ENCODE measurements at regions not wholly inside any gene's neighbourhood (a gene's known extent, or its start where the extent isn't known, plus 50 kb on each side); places are given as distances from the start of the nearest gene placed in this dataset.
"Not testable (repeated sequence)": the region's sequence is repeated elsewhere in the genome, so short reads cannot be mapped to it uniquely, and the experiment has no call there.

DNA sequence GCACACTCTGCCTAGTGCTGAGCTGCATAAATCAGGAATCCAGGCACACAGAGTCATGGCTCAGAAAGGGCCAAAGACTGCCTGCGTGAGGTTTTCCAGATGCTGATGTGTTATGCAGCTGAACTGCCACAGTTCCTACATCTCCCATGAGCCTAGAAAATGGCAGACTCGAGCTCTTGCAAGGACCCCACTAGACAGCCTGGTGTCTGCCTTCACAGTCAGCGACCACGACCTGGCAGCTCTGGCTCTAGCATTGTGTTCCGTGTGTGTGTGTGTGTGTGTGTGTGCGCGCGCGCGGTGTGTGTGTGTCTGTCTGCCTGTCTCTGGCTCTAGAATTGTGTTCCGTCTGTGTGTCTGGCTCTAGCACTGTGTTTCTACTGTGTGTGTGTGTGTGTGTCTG is 203.6 kb upstream of the AGTR2 start:
- no peaks in the 10 kb centered on the region for H3K36me3 Mint-ChIP-seq
- H3K4me3 Mint-ChIP-seq = no peak overlapping the region
- no peaks in the 10 kb centered on the region for H3K4me1 Mint-ChIP-seq
- peaks cover 0 to 6% (median 0%) of the 10 kb centered on the region in 6 donors for H3K9me3 Mint-ChIP-seq
- DNase-seq = no peak
- H3K27me3 Mint-ChIP-seq (ENCODE audit: low read depth in 3 of 3) = peaks cover 0 to 13% (median under 1%) of the 10 kb centered on the region in 3 donors
- no peak overlapping the region for H3K27ac Mint-ChIP-seq

DNA sequence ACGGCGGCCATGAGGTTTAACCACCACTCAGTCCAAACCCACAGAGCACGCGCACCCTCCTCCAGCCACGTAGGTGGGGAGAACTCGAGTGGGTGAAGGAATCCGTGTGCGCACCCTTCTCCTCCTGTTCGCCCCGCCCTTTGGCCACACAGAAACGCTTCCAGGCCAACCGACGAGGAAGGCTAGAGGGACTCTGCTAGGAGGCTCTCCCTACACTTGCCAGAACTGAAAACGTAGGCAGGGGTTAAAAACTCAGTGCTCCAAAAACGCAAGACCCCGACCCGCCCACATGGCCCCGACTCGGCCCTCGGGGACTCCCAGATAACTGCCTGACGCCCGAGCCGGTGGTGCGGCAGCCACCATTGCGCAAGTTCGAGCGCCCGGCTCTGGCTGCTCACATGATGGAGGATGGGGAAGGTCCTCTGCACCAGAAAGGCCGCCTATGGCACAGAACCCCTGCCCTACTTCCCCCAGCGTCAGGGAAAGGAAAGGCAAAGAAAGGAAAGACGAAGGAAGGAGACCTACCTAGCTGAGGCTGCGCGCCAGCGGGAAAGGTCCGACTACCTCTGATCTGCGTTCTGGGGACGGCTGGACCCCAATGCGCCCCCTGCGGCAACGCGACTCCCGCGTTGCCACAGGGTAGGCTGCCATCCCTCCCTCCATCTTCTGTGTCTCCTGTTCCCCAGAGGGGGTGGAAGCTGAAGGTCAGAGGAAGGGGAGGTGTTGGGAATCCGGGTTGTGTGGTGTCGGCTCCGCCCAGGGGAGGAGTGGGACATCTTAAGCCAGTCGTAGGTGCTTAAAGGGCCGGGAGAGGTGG is 201.9 kb upstream of the AGTR2 start:
- Mint-ChIP-seq H3K36me3 (no peaks in the 10 kb centered on the region), H3K27me3 (ENCODE audit: low read depth in 3 of 3) (peaks cover 0 to 13% (median 0%) of the 10 kb centered on the region in 3 donors), H3K4me1 (no peaks in the 10 kb centered on the region), H3K9me3 (peaks cover 0 to 3% (median 0%) of the 10 kb centered on the region in 6 donors), H3K4me3 (peak overlapping the region in 1 of 5 donors; percentile 7), H3K27ac (no peak overlapping the region)
- DNase-seq = no peak

DNA sequence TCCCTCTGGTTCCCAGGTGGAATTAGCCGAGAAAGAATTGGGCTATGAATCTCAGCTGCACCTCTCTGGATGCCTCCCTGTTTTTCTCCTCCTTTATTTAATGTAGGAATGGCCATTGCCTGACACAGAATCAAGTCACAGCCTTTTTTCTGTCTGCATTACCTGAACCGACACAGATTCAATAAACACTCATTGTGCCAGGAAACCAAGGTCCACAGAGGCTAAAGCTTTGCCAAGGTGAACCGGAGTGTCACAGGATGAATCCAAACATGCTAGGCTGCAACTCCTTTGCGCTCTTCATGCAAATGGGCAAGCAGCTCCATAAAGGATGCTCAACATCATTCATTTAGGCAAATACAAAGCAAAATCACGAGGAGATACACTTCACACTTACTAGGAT is 199.8 kb upstream of the AGTR2 start:
- H3K9me3 Mint-ChIP-seq = peaks cover 0 to 7% (median under 1%) of the 10 kb centered on the region in 6 donors
- H3K36me3 Mint-ChIP-seq = no peaks in the 10 kb centered on the region
- peaks cover 0 to 13% (median 0%) of the 10 kb centered on the region in 3 donors for H3K27me3 Mint-ChIP-seq (ENCODE audit: low read depth in 3 of 3)
- H3K4me1 Mint-ChIP-seq = no peaks in the 10 kb centered on the region
- no peak overlapping the region for H3K4me3 Mint-ChIP-seq
- DNase-seq = no peak
- no peak overlapping the region for H3K27ac Mint-ChIP-seq

DNA sequence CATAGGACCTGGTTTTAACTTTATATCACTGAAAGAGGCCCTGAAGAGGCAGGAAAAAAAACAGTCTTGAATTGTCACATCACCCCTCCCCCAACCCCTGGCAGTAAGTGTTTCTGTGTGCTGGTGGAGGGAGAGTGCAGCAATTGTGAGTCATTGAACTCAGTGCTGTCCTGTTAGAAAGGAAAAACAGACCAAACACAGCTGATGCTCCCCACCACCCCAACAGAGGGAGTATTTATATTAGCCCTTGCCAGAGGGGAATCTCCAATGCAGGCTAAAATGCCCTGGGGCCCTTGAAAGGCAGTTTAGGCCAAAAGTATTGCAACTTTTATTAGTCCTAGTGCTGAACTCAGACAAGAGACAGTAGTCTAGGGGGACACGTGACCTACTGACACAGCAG is 197.8 kb upstream of the AGTR2 start:
- H3K4me1 Mint-ChIP-seq = no peaks in the 10 kb centered on the region

DNA sequence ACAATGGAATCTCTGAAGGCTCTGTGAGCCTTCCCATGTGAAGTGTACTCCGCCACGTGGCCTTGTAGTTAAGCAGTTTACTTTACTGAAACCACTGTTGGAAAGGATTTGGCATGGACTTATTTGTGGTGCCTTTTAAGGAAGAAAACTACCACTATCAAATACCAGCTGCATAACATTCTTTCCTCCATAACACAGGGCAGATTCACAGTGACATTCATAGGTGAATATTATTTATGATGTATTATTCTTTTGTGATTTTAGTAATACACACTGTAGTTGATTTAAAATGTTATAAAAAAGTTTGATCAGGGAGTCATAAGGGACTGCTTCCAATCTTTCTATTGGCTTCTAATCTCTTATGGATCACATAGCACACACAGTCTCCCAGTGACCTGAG is 192.5 kb upstream of the AGTR2 start:
- DNase-seq = no peak
- Mint-ChIP-seq H3K27me3 (ENCODE audit: low read depth in 3 of 3) (peaks cover 0 to 6% (median 0%) of the 10 kb centered on the region in 3 donors), H3K27ac (no peak overlapping the region), H3K4me3 (no peak overlapping the region), H3K36me3 (no peaks in the 10 kb centered on the region), H3K9me3 (peaks cover 0 to 7% (median under 1%) of the 10 kb centered on the region in 6 donors), H3K4me1 (no peaks in the 10 kb centered on the region)

More for the DNA sequence above, 197.8 kb upstream of the AGTR2 start:
- Mint-ChIP-seq H3K27me3 (ENCODE audit: low read depth in 3 of 3) (peaks cover 0 to 11% (median 0%) of the 10 kb centered on the region in 3 donors), H3K27ac (no peak overlapping the region), H3K9me3 (peaks cover 0 to 5% (median under 1%) of the 10 kb centered on the region in 6 donors), H3K4me3 (no peak overlapping the region), H3K36me3 (no peaks in the 10 kb centered on the region)
- DNase-seq = no peak

DNA sequence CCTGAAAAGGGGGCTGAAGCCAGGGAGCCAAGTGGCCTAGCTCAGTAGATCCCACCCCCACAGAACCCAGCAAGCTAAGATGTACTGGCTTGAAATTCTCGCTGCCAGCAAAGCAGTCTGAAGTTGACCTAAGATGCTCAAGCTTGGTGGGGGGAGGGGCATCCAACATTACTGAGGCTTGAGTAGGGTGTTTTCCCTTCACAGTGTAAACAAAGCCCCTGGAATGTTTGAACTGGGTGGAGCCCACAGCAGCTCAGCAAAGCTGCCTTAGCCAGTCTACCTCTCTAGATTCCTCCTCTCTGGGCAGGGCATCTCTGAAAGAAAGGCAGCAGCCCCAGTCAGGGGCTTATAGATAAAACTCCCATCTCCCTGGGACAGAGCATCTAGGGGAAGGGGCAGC is 187.4 kb upstream of the AGTR2 start:
- H3K9me3 Mint-ChIP-seq; DNase-seq; H3K27ac Mint-ChIP-seq; H3K36me3 Mint-ChIP-seq; H3K27me3 Mint-ChIP-seq (ENCODE audit: low read depth in 3 of 3); H3K4me3 Mint-ChIP-seq; H3K4me1 Mint-ChIP-seq: not testable (repeated sequence)

DNA sequence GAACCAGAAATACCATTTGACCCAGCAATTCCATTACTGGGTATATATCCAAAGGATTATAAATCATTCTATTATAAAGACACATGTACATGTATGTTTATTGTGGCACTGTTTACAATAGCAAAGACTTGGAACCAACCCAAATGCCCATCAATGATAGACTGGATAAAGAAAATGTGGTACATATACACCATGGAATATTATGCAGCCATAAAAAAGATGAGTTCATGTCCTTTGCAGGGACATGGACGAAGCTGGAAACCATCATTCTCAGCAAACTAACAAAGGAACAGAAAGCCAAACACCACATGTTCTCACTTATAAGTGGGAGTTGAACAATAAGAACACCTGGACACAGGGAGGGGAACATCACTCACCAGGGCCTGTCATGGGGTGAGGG is 183.1 kb upstream of the AGTR2 start:
- not testable (repeated sequence) for H3K4me3 Mint-ChIP-seq; H3K27ac Mint-ChIP-seq; H3K36me3 Mint-ChIP-seq; H3K27me3 Mint-ChIP-seq (ENCODE audit: low read depth in 3 of 3); H3K4me1 Mint-ChIP-seq; H3K9me3 Mint-ChIP-seq; DNase-seq

DNA sequence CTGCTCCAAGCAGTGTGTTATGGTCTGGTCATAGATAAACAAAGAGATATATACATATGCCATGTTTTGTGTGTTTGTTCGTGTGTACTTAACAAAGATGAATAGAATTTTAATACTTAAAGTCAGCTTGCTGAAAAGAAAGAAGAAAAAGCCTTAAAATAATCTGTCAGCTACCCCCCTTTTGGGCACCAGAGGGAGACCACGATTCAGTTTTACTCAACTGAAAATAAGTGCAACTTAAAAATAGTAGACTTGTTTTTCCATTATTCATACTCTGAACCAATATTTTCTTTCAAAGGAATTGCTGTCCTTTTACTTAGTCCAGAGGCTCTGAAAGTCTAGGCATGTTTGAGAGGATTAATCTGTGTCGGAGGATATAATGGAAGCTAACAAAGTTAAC is 181.7 kb upstream of the AGTR2 start:
- Mint-ChIP-seq H3K4me3 (no peak overlapping the region), H3K27ac (no peak overlapping the region), H3K4me1 (no peaks in the 10 kb centered on the region), H3K27me3 (ENCODE audit: low read depth in 3 of 3) (peaks cover 0 to 10% (median 5%) of the 10 kb centered on the region in 3 donors), H3K36me3 (no peaks in the 10 kb centered on the region), H3K9me3 (peaks cover 0 to 6% (median 2%) of the 10 kb centered on the region in 6 donors)
- no peak for DNase-seq

DNA sequence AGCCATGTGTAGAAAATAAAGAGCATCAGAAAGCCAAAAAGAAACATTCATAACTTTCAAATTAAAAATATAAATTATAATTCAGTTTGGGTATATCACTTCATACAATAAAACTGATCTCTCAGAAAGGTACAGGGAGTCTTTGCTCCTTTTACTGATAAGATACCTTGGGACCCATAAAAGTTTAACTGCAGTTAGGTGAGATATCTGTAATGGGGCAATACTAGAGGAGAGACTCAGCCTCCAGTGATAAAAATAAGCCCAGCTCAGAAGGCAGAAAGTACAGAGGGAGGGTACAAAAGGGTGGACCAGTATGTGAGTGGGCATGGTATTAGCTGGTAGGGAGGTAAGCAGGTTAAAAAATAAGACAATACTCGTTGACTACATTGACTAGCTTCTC is 180.9 kb upstream of the AGTR2 start:
- peaks cover 0 to 6% (median 5%) of the 10 kb centered on the region in 3 donors for H3K27me3 Mint-ChIP-seq (ENCODE audit: low read depth in 3 of 3)

DNA sequence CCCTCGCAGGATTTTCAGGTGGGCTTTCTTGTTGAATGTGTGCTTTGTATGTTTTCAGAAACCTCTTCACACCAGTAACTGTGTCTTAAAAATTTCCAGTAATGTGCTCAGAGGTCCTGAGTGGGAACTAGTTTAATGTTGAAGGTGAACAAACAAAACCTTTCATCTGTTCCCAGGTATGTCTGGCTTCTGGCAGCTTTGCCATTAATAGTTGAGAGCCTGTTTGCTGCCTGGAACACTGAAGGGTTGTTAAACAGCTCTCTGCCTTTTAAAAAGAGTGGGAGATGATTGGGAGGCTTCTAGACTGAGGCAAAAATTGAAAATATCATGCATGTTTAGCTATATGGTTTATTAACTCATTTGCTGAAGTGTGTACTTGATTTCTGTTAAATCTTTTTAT is 161.2 kb upstream of the AGTR2 start:
- Mint-ChIP-seq H3K27me3 (ENCODE audit: low read depth in 3 of 3) (peaks cover 0 to 4% (median 2%) of the 10 kb centered on the region in 3 donors), H3K4me3 (no peak overlapping the region), H3K9me3 (peaks cover 0 to 7% (median 4%) of the 10 kb centered on the region in 6 donors), H3K27ac (no peak overlapping the region), H3K36me3 (no peaks in the 10 kb centered on the region), H3K4me1 (no peaks in the 10 kb centered on the region)
- no peak for DNase-seq

More for the DNA sequence above, 180.9 kb upstream of the AGTR2 start:
- Mint-ChIP-seq H3K9me3 (peaks cover 0 to 2% (median 0%) of the 10 kb centered on the region in 6 donors), H3K27ac (no peak overlapping the region), H3K4me1 (no peaks in the 10 kb centered on the region), H3K36me3 (no peaks in the 10 kb centered on the region), H3K4me3 (no peak overlapping the region)
- no peak for DNase-seq

DNA sequence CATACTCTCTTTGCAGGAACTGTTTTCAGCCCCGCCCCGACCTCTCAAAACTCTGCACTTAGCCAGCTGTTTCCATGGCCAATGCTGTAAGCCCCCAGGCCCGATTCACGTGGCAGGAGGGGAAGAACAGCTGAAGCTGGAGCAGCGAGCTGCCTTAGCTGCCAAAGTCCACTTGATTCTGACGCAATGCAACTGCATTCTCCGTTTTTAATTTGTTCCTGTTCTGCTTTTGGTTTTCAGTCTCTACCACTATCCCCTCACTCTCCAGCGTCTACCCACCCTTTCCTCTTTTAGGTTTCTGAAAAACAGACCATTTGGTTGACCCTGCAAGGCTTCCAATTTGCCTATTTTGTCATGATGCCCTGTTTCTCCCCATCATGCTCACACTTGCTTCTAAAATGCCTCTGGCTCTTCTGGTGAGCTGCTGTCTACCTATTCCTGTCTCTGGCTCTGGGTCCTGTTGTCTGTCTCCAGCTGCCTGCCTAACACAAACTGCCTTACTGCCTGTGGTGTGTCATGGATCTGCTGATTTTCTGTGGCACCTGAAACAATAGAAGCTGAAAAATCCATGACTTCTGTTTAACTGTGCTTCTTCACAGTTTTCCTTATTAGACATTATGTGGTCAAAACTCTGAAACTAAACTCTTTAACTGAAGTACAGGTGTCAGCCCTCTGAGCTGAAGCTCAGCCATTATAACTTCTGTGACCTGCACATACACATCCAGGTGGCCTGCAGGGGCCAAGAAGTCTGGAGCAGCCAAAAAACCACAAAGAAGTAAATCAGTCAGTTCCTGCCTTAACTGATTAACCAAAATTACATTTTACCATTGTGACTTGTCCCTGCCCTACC is 160.5 kb upstream of the AGTR2 start:
- Mint-ChIP-seq H3K27ac (no peak overlapping the region), H3K9me3 (peaks cover 0 to 8% (median 4%) of the 10 kb centered on the region in 6 donors), H3K4me3 (no peak overlapping the region), H3K27me3 (ENCODE audit: low read depth in 3 of 3) (peaks cover 2 to 6% (median 2%) of the 10 kb centered on the region in 3 donors), H3K36me3 (no peaks in the 10 kb centered on the region), H3K4me1 (no peaks in the 10 kb centered on the region)
- no peak for DNase-seq

DNA sequence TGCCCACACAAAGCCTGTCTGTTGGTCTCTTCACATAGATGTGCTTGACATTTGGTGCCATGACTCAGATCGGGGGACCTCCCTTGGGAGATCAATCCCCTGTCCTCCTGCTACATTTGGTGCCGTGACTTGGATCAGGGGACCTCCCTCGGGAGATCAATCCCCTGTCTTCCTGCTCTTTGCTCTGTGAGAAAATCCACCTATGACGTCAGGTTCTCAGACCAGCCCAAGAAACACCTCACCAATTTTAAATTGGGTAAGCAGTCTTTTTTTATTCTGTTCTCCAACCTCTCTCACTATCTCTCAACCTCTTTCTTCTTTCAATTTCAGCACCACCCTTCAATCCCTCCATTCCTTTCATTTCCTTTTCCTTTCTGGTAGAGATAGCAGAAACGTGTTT is 159.6 kb upstream of the AGTR2 start:
- Mint-ChIP-seq H3K4me3 (no peak overlapping the region), H3K27me3 (ENCODE audit: low read depth in 3 of 3) (peaks cover 2 to 6% (median 2%) of the 10 kb centered on the region in 3 donors), H3K4me1 (no peaks in the 10 kb centered on the region), H3K27ac (no peak overlapping the region), H3K36me3 (no peaks in the 10 kb centered on the region), H3K9me3 (peaks cover 0 to 10% (median 5%) of the 10 kb centered on the region in 6 donors)
- DNase-seq = no peak

DNA sequence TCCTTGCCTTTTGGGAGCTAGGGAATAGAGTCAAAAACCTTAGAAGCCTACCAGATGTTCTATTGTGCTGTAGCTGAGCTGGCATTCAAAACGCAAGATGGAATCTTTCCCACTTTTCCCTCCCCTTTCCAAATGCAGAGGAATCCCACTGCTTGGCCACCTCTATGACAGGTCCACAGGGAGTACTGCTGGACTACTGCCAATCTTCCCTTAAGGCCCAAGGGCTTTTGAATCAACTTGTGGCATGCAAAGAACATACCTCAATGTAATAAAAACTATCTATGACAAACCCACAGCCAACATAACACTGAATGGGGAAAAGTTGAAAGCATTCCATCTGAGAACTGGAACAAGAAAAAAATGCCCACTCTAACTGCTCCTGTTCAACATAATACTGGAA is 139.2 kb upstream of the AGTR2 start:
- H3K4me3 Mint-ChIP-seq = no peak overlapping the region
- H3K9me3 Mint-ChIP-seq = peaks cover 0 to 13% (median 7%) of the 10 kb centered on the region in 6 donors
- H3K27ac Mint-ChIP-seq = no peak overlapping the region
- H3K36me3 Mint-ChIP-seq = no peaks in the 10 kb centered on the region
- peaks cover 0 to 4% (median 2%) of the 10 kb centered on the region in 3 donors for H3K27me3 Mint-ChIP-seq (ENCODE audit: low read depth in 3 of 3)
- no peaks in the 10 kb centered on the region for H3K4me1 Mint-ChIP-seq
- no peak for DNase-seq

Data from immature natural killer cell (primary cell).